GM12891 (cell line): ENCODE measurements at regions not wholly inside any gene's neighbourhood (a gene's known extent, or its start where the extent isn't known, plus 50 kb on each side); places are given as distances from the start of the nearest gene placed in this dataset.
"Not testable (repeated sequence)": the region's sequence is repeated elsewhere in the genome, so short reads cannot be mapped to it uniquely, and the experiment has no call there.

Experiments used
- DNase-seq: peaks from one replicate; pipeline ENCODE4 v3.0.0; 2011; ENCODE audit warnings: low spot score; ENCODE audit not compliant: insufficient read length
- FAIRE-seq: peaks from 2 replicates; lab custom pipeline; 2011; peaks lifted over from hg19 to GRCh38; lab: Jason Lieb, UNC
- PAX5 ChIP-seq: IDR thresholded peaks from 2 replicates; pipeline ENCODE4 v1.6.1; 2011; ENCODE audit warnings: low read length, moderate library complexity, mild to moderate bottlenecking; ENCODE audit not compliant: insufficient read depth, severe bottlenecking
- POLR2A ChIP-seq: IDR thresholded peaks from 2 replicates; pipeline ENCODE4 v1.6.1; 2011; ENCODE audit warnings: low read depth, low read length, control low read depth
- POLR2AphosphoS5 ChIP-seq: IDR thresholded peaks from 2 replicates; pipeline ENCODE4 v1.6.1; 2011; ENCODE audit warnings: low read depth, low read length, control low read depth
- POU2F2 ChIP-seq: IDR thresholded peaks from 2 replicates; pipeline ENCODE4 v1.6.1; 2011; ENCODE audit warnings: low read depth, mild to moderate bottlenecking, control low read depth, low read length, moderate library complexity
- SPI1 ChIP-seq: IDR thresholded peaks from 2 replicates; pipeline ENCODE4 v1.6.1; 2011; ENCODE audit warnings: low read depth, low read length, control low read depth
- TAF1 ChIP-seq: IDR thresholded peaks from 2 replicates; pipeline ENCODE4 v1.6.1; 2011; ENCODE audit warnings: low read depth, low read length, control low read depth

DNA sequence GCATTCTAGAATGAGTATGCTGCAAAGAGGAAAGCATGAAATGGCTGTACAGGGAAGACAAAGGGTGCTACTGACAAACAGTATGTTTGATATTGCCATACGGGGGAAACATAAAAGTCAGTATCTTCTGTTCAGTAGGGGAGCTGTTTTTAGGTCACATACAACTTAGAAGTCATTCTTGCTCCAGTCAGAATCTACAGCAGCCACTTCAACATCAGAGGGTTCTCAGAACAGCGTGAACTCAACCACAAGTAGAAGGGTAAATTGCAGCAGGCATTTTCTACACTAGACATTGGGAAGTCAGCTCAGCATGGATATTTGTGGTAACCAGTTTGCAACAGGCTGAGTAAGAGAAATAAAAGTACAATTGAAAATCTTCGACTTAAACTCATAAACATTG lies 1241.8 kb upstream of the GOT2 start:
- DNase-seq (no peak), FAIRE-seq (no peak)
- no peak for TF ChIP-seq POLR2AphosphoS5
- TF ChIP-seq TAF1 = no peak

GRCh38 chr16:59973966-59974365 lies 1239.8 kb upstream of the GOT2 start:
- no peak for FAIRE-seq

GRCh38 chr16:59971264-59971663 lies 1237.1 kb upstream of the GOT2 start:
- TF ChIP-seq PAX5 (no peak), TAF1 (no peak), SPI1 (no peak), POLR2AphosphoS5 (no peak), POU2F2 (no peak), POLR2A (no peak)
- no peak for DNase-seq

More at GRCh38 chr16:59973966-59974365, 1239.8 kb upstream of the GOT2 start:
- DNase-seq = no peak
- no peak for TF ChIP-seq POU2F2
- no peak for TF ChIP-seq SPI1
- TF ChIP-seq POLR2A = no peak
- no peak for TF ChIP-seq PAX5
- TF ChIP-seq POLR2AphosphoS5 = no peak
- no peak for TF ChIP-seq TAF1

DNA sequence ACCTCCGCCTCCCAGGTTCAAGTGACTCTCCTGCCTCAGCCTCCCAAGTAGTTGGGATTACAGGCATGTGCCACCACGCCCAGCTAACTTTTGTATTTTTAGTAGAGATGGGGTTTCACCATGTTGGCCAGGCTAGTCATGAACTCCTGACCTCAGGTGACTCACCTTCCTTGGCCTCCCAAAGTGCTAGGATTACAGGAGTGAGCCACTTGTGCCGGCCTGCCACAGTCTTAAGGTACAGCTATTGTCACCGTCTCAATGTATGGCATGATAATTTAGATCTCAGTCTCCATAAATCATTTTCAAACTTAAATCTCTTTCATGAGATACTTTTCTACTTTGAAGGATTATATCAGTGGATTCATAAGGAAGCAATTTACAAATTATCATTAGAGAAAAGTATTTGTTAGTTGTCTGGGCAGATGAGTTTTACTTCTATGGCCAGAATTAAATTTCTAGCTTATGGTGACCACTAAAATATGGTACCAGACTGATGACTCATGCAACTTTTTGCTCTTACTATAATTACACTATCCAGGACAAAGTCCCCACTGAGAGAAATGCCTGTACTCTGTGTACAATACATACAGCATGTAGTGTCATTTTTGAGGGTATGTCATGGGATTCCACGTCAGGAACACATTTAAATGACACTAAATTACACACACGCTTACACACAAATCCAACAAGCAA lies 1230.3 kb upstream of the GOT2 start:
- FAIRE-seq (no peak), DNase-seq (no peak)
- no peak for TF ChIP-seq POU2F2
- TF ChIP-seq TAF1 = no peak
- TF ChIP-seq POLR2A = no peak
- TF ChIP-seq SPI1 = no peak
- no peak for TF ChIP-seq PAX5
- TF ChIP-seq POLR2AphosphoS5 = no peak

More at GRCh38 chr16:59971264-59971663, 1237.1 kb upstream of the GOT2 start:
- FAIRE-seq = no peak

DNA sequence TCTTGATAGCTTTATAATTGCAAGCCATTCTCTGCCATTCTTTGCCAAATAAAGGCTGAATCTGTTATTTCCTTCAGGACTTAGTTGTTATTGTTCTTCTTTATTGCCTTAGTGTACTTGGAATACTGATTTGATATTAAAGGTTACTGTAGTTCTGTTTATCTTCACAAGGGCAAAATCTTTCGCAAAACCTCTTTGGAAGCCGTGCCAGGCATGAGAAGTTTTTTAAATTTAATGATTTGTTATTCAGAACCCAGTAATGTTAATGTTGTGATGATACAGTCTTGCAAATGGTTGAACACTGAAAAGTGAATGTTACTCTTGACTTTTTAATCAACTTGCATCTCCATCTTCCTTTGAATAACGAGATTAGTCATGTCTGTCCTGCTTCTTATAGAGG lies 1225.2 kb upstream of the GOT2 start:
- FAIRE-seq (no peak), DNase-seq (no peak)
- no peak for TF ChIP-seq PAX5
- TF ChIP-seq SPI1 = no peak
- TF ChIP-seq POLR2AphosphoS5 = no peak
- no peak for TF ChIP-seq POLR2A
- no peak for TF ChIP-seq TAF1
- no peak for TF ChIP-seq POU2F2

DNA sequence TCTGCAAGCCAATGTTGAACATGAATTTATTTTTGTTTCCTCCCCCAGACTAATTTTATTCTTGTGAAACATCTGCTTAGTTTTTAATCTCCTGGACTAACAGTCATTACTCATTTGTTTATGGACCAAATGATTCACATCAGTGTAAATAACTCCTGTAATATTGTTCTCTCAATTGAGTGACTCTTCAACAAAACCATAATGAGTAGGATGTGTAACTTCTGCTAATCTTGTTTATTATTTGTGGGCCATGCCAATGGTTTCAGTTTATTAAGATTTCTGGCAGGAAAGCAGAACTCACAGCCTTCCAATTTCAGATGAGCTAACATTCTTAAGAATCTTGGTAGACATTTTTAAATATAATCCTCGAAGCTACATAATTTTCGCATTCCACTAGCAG lies 1216.3 kb upstream of the GOT2 start:
- FAIRE-seq = no peak
- DNase-seq = no peak

GRCh38 chr16:59944041-59944440 lies 1209.9 kb upstream of the GOT2 start:
- FAIRE-seq, DNase-seq: not testable (repeated sequence)

More for the DNA sequence above, 1216.3 kb upstream of the GOT2 start:
- TF ChIP-seq SPI1 (no peak), PAX5 (no peak), POLR2A (no peak), TAF1 (no peak), POU2F2 (no peak), POLR2AphosphoS5 (no peak)

- TF ChIP-seq SPI1 (no peak), TAF1 (no peak), POU2F2 (no peak), POLR2AphosphoS5 (no peak), PAX5 (no peak), POLR2A (no peak)
- no peak for DNase-seq
- no peak for FAIRE-seq
These were observed 1207.5 kb upstream of the GOT2 start for GRCh38 chr16:59941594-59941993.

- FAIRE-seq (no peak), DNase-seq (no peak)
- TF ChIP-seq POU2F2 (no peak), TAF1 (no peak), POLR2AphosphoS5 (no peak), SPI1 (no peak), POLR2A (no peak), PAX5 (no peak)
These were observed 1185.9 kb upstream of the GOT2 start for GRCh38 chr16:59920054-59920453.

DNA sequence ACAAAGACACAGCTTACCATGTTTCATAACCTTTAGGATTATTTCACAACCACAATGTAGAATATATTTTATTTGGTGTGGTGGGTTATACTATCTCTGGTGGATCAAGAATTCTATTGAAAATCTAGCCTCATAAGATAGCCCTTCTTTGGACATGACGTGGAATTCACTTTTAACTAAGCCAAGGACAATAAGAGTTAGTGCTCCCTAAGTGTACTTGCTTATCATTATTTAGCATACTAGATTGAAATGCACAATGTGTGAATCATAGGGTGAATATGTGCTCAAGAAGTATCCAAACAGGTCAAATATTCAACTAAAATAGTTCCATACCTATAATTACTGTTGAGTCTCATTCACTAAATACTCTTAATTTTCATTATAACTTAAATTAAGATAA lies 1179.5 kb upstream of the GOT2 start:
- no peak for DNase-seq
- FAIRE-seq = no peak
- TF ChIP-seq SPI1 (no peak), POU2F2 (no peak), PAX5 (no peak), TAF1 (no peak), POLR2AphosphoS5 (no peak), POLR2A (no peak)

- TF ChIP-seq PAX5 (no peak), POLR2A (no peak), POU2F2 (no peak), POLR2AphosphoS5 (no peak), SPI1 (no peak), TAF1 (no peak)
These were observed 1175.1 kb upstream of the GOT2 start for GRCh38 chr16:59909262-59909661.

More at GRCh38 chr16:59909262-59909661, 1175.1 kb upstream of the GOT2 start:
- no peak for FAIRE-seq
- DNase-seq = no peak
